PC-3 (cell line): ENCODE measurements at regions not wholly inside any gene's neighbourhood (a gene's known extent, or its start where the extent isn't known, plus 50 kb on each side); places are given as distances from the start of the nearest gene placed in this dataset.

ENCODE experiments used
- CTCF ChIP-seq: fragments of 300-600 bp; sonication (generic); conservative IDR thresholded peaks from 2 replicates; pipeline ENCODE4 v1.5.1; 2017; ENCODE audit warnings: antibody characterized with exemption, low read depth, mild to moderate bottlenecking, low read length
- EZH2 ChIP-seq: fragments of 300-600 bp; sonication (generic); IDR thresholded peaks from one replicate; pipeline ENCODE4 v1.6.1; 2017; ENCODE audit warnings: antibody characterized with exemption, mild to moderate bottlenecking, low read length; ENCODE audit not compliant: unreplicated experiment
- EZH2phosphoT487 ChIP-seq: fragments of 300-600 bp; sonication (generic); IDR thresholded peaks from 2 replicates; pipeline ENCODE4 v1.6.1; 2018; ENCODE audit warnings: mild to moderate bottlenecking, antibody characterized with exemption, low read length, borderline replicate concordance

DNA sequence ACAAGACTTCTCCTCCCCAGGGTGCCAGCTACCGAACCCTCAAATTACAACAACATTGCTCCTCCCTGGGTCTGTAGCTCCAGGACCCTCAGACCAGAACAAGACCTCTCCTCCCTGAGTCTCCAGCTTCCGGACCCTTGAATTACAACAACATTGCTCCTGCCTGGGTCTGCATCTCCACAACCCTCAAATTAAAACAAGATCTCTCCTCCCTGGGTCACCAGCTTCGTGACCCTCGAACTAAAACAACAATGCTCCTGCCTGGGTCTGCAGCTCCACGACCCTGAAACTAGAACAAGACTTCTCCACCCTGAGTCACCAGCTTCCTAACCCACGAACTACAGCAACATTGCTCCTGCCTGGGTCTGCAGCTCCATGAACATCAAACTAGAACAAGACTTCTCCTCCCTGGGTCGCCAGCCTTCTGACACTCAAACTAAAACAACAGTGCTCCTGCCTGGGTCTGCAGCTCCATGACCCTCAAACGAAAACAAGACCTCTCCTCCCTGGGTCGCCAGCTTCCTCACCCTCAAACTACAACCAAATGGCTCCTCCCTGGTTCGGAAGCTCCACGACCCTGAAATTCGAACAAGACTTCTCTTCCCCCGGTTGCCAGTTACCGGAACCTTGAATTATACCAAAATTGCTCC, 324.5 kb downstream of the PREX1 start:
- TF ChIP-seq CTCF: no peak
- no peak for TF ChIP-seq EZH2
- no peak for TF ChIP-seq EZH2phosphoT487
